Colonic mucosa (tissue), 4 donors: ENCODE measurements at regions not wholly inside any gene's neighbourhood (a gene's known extent, or its start where the extent isn't known, plus 50 kb on each side); places are given as distances from the start of the nearest gene placed in this dataset.

ENCODE experiments used
- DNase-seq: peaks from one replicate; pipeline ENCODE4 v3.0.0-alpha.2; 2020
- H3K27ac ChIP-seq: fragments of 200-600 bp; one replicate; pipeline ENCODE4 v1.8.0; 2021
- H3K27me3 ChIP-seq: fragments of 200-600 bp; one replicate; pipeline ENCODE4 v1.8.0; 2021
- H3K36me3 ChIP-seq: fragments of 200-600 bp; one replicate; pipeline ENCODE4 v1.8.0; 2021
- H3K4me1 ChIP-seq: fragments of 200-600 bp; one replicate; pipeline ENCODE4 v1.8.0; 2021; ENCODE audit warnings: mild to moderate bottlenecking
- H3K4me3 ChIP-seq: fragments of 200-600 bp; one replicate; pipeline ENCODE4 v1.8.0; 2021
- H3K9ac ChIP-seq, 2 donors: one replicate each; pipeline ENCODE4 v1.7.0; 2013; ENCODE audit warnings: control low read depth in 2 of 2, low read depth in 2 of 2, low read length in 2 of 2
- H3K9me3 ChIP-seq: fragments of 200-600 bp; one replicate; pipeline ENCODE4 v1.8.0; 2021
- intact Hi-C: fragments of 100-400 bp; cut with DNase I; formaldehyde crosslinking; loops from one replicate; pipeline ENCODE4 v1.14.1; 2022
- TF ChIP-seq, protein P1 (sequence below): fragments of 200-600 bp; IDR thresholded peaks from one replicate; pipeline ENCODE4 v1.8.0; 2022; ENCODE audit warnings: antibody characterized with exemption, mild to moderate bottlenecking
- donor health status: healthy.
- donor health status: DM: no; HTN: no; CAD: no.
- donor health status: DM: no; HTN: no; CAD: no.

DNA sequence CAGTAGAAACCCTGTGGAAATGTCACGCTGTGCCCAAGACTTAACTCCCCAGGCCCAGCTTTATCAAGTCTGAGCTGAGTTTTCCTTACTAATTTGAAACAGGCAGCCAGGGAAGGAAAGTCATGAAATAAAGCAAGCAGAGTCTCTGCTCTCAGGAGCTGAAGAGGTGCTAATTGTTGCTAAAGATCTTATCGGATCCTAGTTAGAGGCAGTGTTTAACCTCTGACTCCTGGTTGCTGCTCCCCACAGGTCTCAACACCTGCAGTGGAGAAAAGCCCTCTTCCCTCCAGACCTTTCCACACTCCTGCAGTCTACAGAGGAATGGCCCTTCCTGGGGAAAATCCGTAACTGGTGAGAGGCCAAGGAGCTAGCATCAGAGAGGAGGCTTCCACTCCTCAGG is 628.2 kb downstream of the NTRK3 start:
- H3K9me3 ChIP-seq = no peaks in the 10 kb centered on the region
- no peak overlapping the region for H3K4me3 ChIP-seq
- H3K4me1 ChIP-seq = no peaks in the 10 kb centered on the region
- no peaks in the 10 kb centered on the region for H3K27me3 ChIP-seq
- H3K9ac ChIP-seq = no peak overlapping the region
- H3K36me3 ChIP-seq = no peaks in the 10 kb centered on the region
- no peak for DNase-seq
- intact Hi-C loops = no loop called here
- no peak overlapping the region for H3K27ac ChIP-seq
- TF ChIP-seq, protein P1, sequence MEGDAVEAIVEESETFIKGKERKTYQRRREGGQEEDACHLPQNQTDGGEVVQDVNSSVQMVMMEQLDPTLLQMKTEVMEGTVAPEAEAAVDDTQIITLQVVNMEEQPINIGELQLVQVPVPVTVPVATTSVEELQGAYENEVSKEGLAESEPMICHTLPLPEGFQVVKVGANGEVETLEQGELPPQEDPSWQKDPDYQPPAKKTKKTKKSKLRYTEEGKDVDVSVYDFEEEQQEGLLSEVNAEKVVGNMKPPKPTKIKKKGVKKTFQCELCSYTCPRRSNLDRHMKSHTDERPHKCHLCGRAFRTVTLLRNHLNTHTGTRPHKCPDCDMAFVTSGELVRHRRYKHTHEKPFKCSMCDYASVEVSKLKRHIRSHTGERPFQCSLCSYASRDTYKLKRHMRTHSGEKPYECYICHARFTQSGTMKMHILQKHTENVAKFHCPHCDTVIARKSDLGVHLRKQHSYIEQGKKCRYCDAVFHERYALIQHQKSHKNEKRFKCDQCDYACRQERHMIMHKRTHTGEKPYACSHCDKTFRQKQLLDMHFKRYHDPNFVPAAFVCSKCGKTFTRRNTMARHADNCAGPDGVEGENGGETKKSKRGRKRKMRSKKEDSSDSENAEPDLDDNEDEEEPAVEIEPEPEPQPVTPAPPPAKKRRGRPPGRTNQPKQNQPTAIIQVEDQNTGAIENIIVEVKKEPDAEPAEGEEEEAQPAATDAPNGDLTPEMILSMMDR = no peak

DNA sequence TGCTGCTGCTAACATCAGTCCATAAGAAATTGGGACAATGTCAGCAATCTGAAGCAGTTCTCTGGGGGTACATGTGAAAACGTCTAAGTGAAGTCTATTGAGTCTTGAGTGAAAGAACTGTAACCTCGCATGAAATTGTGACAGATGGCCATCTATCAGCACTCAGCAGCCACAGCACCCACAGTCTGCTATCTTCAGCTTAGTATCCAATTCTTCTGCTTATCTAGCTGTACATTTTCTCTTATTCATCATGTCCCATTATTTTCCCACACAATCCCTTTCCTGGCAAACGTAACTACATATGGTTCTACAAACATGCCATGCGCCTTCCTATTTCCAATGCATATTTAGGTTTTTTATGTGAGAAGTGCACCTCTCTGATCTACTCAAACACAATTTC is 629.7 kb downstream of the NTRK3 start:
- no peaks in the 10 kb centered on the region for H3K36me3 ChIP-seq
- H3K4me1 ChIP-seq = no peaks in the 10 kb centered on the region
- no peak overlapping the region for H3K27ac ChIP-seq
- no peak overlapping the region for H3K9ac ChIP-seq
- no peaks in the 10 kb centered on the region for H3K27me3 ChIP-seq
- TF ChIP-seq, protein P1 = no peak
- intact Hi-C loops = no loop called here
- H3K4me3 ChIP-seq = no peak overlapping the region
- H3K9me3 ChIP-seq = no peaks in the 10 kb centered on the region
- no peak for DNase-seq

DNA sequence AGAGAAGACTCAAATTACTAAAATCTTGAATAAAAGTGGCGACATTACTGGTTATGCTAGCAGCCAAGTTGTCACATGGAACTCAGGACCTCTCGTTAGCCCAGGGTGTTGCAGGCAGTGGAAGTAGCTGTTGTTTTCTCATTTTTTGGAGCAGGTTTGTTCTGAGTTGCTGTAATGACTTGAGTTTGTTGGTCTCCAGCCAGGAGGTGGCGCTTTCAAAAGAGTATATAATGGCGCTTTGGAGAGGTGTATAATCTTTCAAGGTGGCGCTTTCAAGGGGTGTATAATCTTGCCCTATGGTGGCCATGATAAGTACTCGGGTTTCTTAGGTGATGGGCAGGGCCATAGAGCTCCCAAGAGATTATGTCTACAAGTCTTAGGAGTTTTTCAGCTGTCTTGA is 632.7 kb downstream of the NTRK3 start:
- no peak for DNase-seq
- H3K9me3 ChIP-seq = no peaks in the 10 kb centered on the region
- no peaks in the 10 kb centered on the region for H3K4me1 ChIP-seq
- H3K4me3 ChIP-seq = no peak overlapping the region
- intact Hi-C loops = no loop called here
- TF ChIP-seq, protein P1 = no peak
- no peak overlapping the region for H3K9ac ChIP-seq
- H3K27ac ChIP-seq = no peak overlapping the region
- H3K36me3 ChIP-seq = no peaks in the 10 kb centered on the region
- no peaks in the 10 kb centered on the region for H3K27me3 ChIP-seq

DNA sequence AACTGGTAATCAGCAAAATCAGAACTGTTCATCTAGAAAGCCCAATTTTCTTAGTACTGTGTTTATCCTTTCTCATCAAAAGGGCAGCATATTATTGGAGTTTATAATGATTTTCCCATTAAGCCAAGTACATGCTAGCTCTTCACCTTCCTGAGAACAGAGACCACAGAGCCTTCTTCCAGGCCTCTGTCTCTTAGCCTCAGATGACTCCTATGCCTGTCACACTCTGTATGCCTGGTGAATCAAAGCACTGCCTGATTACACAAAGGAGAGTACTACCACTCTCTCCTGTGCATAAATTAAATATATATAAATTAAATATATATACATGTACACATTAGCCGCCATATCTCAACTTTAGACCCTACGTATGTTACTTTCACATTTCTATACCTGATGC is 636.1 kb downstream of the NTRK3 start:
- Histone ChIP-seq H3K9ac (no peak overlapping the region), H3K27me3 (no peaks in the 10 kb centered on the region), H3K36me3 (no peaks in the 10 kb centered on the region), H3K27ac (no peak overlapping the region), H3K4me1 (no peaks in the 10 kb centered on the region), H3K4me3 (no peak overlapping the region), H3K9me3 (no peaks in the 10 kb centered on the region)
- TF ChIP-seq, protein P1 = no peak
- DNase-seq = no peak
- intact Hi-C loops = no loop called here

DNA sequence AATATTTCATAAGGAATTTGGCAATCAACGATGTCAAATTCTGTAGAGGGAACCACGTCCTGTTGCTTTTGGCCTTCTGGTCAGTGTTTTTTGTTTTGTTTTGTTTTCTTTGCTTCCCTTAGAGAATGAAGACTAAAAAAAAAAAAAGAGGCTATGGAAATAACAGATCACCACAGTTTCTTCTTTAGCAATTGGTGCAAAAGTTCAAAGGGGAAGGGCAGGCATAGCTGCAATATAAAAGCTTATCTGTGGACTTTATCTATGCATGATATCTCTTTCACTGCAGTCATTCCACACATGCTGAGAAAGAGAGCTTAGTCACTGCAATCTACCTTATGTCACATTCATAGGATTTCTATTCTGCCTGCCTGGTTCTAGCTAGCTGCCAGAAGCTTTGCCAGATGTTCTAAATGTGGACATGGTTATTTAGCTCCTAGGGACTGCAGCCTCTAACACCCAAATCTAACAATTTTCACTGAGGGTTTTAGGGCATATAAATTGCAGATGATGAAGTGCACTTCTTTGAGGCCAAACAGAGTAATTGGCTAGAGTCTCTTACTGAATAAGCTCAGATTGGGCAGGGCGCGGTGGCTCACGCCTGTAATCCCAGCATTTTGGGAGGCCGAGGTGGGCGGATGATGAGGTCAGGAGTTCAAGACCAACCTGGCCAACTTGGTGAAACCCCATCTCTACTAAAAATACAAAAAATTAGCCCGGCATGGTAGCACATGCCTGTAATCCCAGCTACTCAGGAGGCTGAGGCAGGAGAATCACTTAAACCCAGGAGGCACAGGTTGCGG is 637.2 kb downstream of the NTRK3 start:
- H3K9ac ChIP-seq = no peak overlapping the region
- H3K27ac ChIP-seq = no peak overlapping the region
- TF ChIP-seq, protein P1 = no peak
- intact Hi-C loops = no loop called here
- H3K9me3 ChIP-seq = no peaks in the 10 kb centered on the region
- H3K4me3 ChIP-seq = no peak overlapping the region
- no peaks in the 10 kb centered on the region for H3K4me1 ChIP-seq
- DNase-seq = no peak
- no peaks in the 10 kb centered on the region for H3K36me3 ChIP-seq
- no peaks in the 10 kb centered on the region for H3K27me3 ChIP-seq
